ENCODE measurements at regions not wholly inside any gene's neighbourhood (a gene's known extent, or its start where the extent isn't known, plus 50 kb on each side); places are given as distances from the start of the nearest gene placed in this dataset.
A peak's percentile ranks its signal among the peaks of the same experiment; 100 is the strongest.

- no peak for DNase-seq
- no peak overlapping the region for H3K27ac Mint-ChIP-seq
- H3K27me3 Mint-ChIP-seq: peaks cover 5% of the 10 kb centered on the region
- H3K4me1 Mint-ChIP-seq: peaks cover 1% of the 10 kb centered on the region
- peaks cover 8% of the 10 kb centered on the region for H3K9me3 Mint-ChIP-seq
- peaks cover 6% of the 10 kb centered on the region for H3K36me3 Mint-ChIP-seq
- H3K4me3 Mint-ChIP-seq: no peak overlapping the region
- CTCF ChIA-PET: no interaction called here
Measured at GRCh38 chrX:40184968-40185367, 87.2 kb upstream of the BCOR start.

- CTCF ChIA-PET: no interaction called here
- Mint-ChIP-seq H3K9me3 (peaks cover 8% of the 10 kb centered on the region), H3K36me3 (peaks cover 6% of the 10 kb centered on the region), H3K4me3 (no peak overlapping the region), H3K27ac (no peak overlapping the region), H3K27me3 (peaks cover 5% of the 10 kb centered on the region), H3K4me1 (peaks cover 6% of the 10 kb centered on the region)
- no peak for DNase-seq
Measured at GRCh38 chrX:40182615-40183014, 84.9 kb upstream of the BCOR start.

GRCh38 chrX:40182095-40182494, 84.3 kb upstream of the BCOR start:
- Mint-ChIP-seq H3K36me3 (peaks cover 6% of the 10 kb centered on the region), H3K27me3 (peaks cover 5% of the 10 kb centered on the region), H3K4me3 (no peak overlapping the region), H3K27ac (no peak overlapping the region), H3K4me1 (peaks cover 10% of the 10 kb centered on the region), H3K9me3 (peaks cover 8% of the 10 kb centered on the region)
- no peak for DNase-seq
- CTCF ChIA-PET: no interaction called here

GRCh38 chrX:40179283-40179682, 81.5 kb upstream of the BCOR start:
- Mint-ChIP-seq H3K27ac (no peak overlapping the region), H3K4me3 (no peak overlapping the region), H3K9me3 (no peaks in the 10 kb centered on the region), H3K36me3 (no peaks in the 10 kb centered on the region), H3K4me1 (peaks cover 17% of the 10 kb centered on the region), H3K27me3 (no peaks in the 10 kb centered on the region)
- no peak for DNase-seq
- CTCF ChIA-PET: no interaction called here

GRCh38 chrX:40177942-40178715, 80.4 kb upstream of the BCOR start:
- H3K27ac Mint-ChIP-seq: no peak overlapping the region
- H3K4me3 Mint-ChIP-seq: peak overlapping the region; percentile 85
- peaks cover 27% of the 10 kb centered on the region for H3K4me1 Mint-ChIP-seq
- no peaks in the 10 kb centered on the region for H3K9me3 Mint-ChIP-seq
- CTCF ChIA-PET: interaction anchor here (1.1 kb wide), 2 partner anchors 9 to 23 kb away, joined by 3 read pairs; no protein-coding TSS in a partner anchor
- no peaks in the 10 kb centered on the region for H3K27me3 Mint-ChIP-seq
- H3K36me3 Mint-ChIP-seq: no peaks in the 10 kb centered on the region
- DNase-seq: no peak

GRCh38 chrX:40177489-40177888, 79.7 kb upstream of the BCOR start:
- peaks cover 31% of the 10 kb centered on the region for H3K4me1 Mint-ChIP-seq
- no peaks in the 10 kb centered on the region for H3K27me3 Mint-ChIP-seq
- no peak for DNase-seq
- peak overlapping the region; percentile 99 for H3K27ac Mint-ChIP-seq
- peak overlapping the region; percentile 85 for H3K4me3 Mint-ChIP-seq
- CTCF ChIA-PET: interaction anchor here (1.1 to 1.2 kb wide), 3 partner anchors 8 to 67 kb away, joined by 3 read pairs; no protein-coding TSS in a partner anchor
- no peaks in the 10 kb centered on the region for H3K36me3 Mint-ChIP-seq
- no peaks in the 10 kb centered on the region for H3K9me3 Mint-ChIP-seq

GRCh38 chrX:40177117-40177430, 79.3 kb upstream of the BCOR start:
- Mint-ChIP-seq H3K27me3 (no peaks in the 10 kb centered on the region), H3K27ac (peak overlapping the region; percentile 99), H3K9me3 (no peaks in the 10 kb centered on the region), H3K36me3 (no peaks in the 10 kb centered on the region), H3K4me3 (peak overlapping the region; percentile 85), H3K4me1 (peaks cover 31% of the 10 kb centered on the region)
- no peak for DNase-seq
- CTCF ChIA-PET: interaction anchor here (1.1 to 1.2 kb wide), 3 partner anchors 8 to 68 kb away, joined by 3 read pairs; no protein-coding TSS in a partner anchor

GRCh38 chrX:40176351-40177116, 78.8 kb upstream of the BCOR start:
- peak overlapping the region; percentile 85 for H3K4me3 Mint-ChIP-seq
- DNase-seq: peak; percentile 80
- peaks cover 31% of the 10 kb centered on the region for H3K4me1 Mint-ChIP-seq
- no peaks in the 10 kb centered on the region for H3K9me3 Mint-ChIP-seq
- no peaks in the 10 kb centered on the region for H3K36me3 Mint-ChIP-seq
- H3K27ac Mint-ChIP-seq: peak overlapping the region; percentile 99
- no peaks in the 10 kb centered on the region for H3K27me3 Mint-ChIP-seq
- CTCF ChIA-PET: interaction anchor here (0.7 to 1.2 kb wide), 3 partner anchors 25 to 292 kb away, joined by 3 read pairs; no protein-coding TSS in a partner anchor

- CTCF ChIA-PET: interaction anchor here (0.7 kb wide), 1 partner anchor 293 kb away, joined by 3 read pairs; no protein-coding TSS in a partner anchor
- Mint-ChIP-seq H3K4me3 (peak overlapping the region; percentile 85), H3K9me3 (no peaks in the 10 kb centered on the region), H3K27ac (peak overlapping the region; percentile 99), H3K4me1 (peaks cover 37% of the 10 kb centered on the region), H3K27me3 (no peaks in the 10 kb centered on the region), H3K36me3 (no peaks in the 10 kb centered on the region)
- peak; percentile 87 for DNase-seq
Measured at GRCh38 chrX:40175511-40176350, 78.0 kb upstream of the BCOR start.

- Mint-ChIP-seq H3K4me3 (peak overlapping the region; percentile 85), H3K9me3 (no peaks in the 10 kb centered on the region), H3K4me1 (peaks cover 42% of the 10 kb centered on the region), H3K27me3 (no peaks in the 10 kb centered on the region), H3K36me3 (no peaks in the 10 kb centered on the region), H3K27ac (peak overlapping the region; percentile 99)
- peak; percentile 59 for DNase-seq
- CTCF ChIA-PET: no interaction called here
Measured at GRCh38 chrX:40174854-40175510, 77.2 kb upstream of the BCOR start.

- CTCF ChIA-PET: interaction anchor here (0.7 kb wide), 1 partner anchor 238 kb away, joined by 3 read pairs; no protein-coding TSS in a partner anchor
- no peaks in the 10 kb centered on the region for H3K9me3 Mint-ChIP-seq
Measured at GRCh38 chrX:40174001-40174853, 76.5 kb upstream of the BCOR start.

GRCh38 chrX:40173143-40174000, 75.6 kb upstream of the BCOR start:
- Mint-ChIP-seq H3K36me3 (no peaks in the 10 kb centered on the region), H3K4me1 (peaks cover 47% of the 10 kb centered on the region), H3K27me3 (no peaks in the 10 kb centered on the region), H3K4me3 (peak overlapping the region; percentile 85), H3K27ac (peak overlapping the region; percentile 99), H3K9me3 (no peaks in the 10 kb centered on the region)
- CTCF ChIA-PET: interaction anchor here (0.7 kb wide), 1 partner anchor 238 kb away, joined by 3 read pairs; no protein-coding TSS in a partner anchor
- no peak for DNase-seq

More at GRCh38 chrX:40174001-40174853, 76.5 kb upstream of the BCOR start:
- H3K27me3 Mint-ChIP-seq: no peaks in the 10 kb centered on the region
- no peaks in the 10 kb centered on the region for H3K36me3 Mint-ChIP-seq
- peaks cover 44% of the 10 kb centered on the region for H3K4me1 Mint-ChIP-seq
- H3K27ac Mint-ChIP-seq: peak overlapping the region; percentile 99
- peak; percentile 71 for DNase-seq
- peak overlapping the region; percentile 85 for H3K4me3 Mint-ChIP-seq
